ENCODE measurements at regions not wholly inside any gene's neighbourhood (a gene's known extent, or its start where the extent isn't known, plus 50 kb on each side); places are given as distances from the start of the nearest gene placed in this dataset.

- Histone ChIP-seq H3K27ac (no peak overlapping the region), H4K20me1 (no peaks in the 10 kb centered on the region), H3K4me3 (no peak overlapping the region), H3K27me3 (no peaks in the 10 kb centered on the region), H3K36me3 (no peaks in the 10 kb centered on the region), H3K4me2 (no peak overlapping the region), H3K9ac (no peak overlapping the region), H3K4me1 (no peaks in the 10 kb centered on the region), H3K9me3 (no peaks in the 10 kb centered on the region)
- no peak for TF ChIP-seq Cebpa-rat (IDR thresholded peaks at IDR 0.05)
These were observed 235.6 kb downstream of the CPS1 start for GRCh38 chr2:210792000-210792399.

DNA sequence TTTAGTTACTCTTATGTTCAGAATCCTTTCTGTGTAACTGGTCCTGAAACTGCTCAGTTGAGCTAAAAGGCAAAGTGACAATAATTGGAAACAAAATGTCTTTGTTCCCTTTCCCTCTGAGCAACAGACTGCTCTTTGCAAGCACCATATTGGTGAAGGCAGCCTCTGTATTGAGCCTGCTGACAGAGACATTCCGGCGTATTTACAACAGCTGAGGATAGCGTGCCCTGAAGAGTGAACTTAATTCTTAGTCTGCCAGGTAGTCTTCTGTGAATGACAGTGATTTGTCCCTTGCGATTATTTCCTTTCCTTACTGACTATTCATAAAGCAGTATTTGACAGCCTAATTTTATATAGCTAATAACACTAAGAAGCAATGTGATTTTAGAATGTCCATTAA, 239.1 kb downstream of the CPS1 start:
- H3K27ac ChIP-seq = no peak overlapping the region
- no peaks in the 10 kb centered on the region for H3K9me3 ChIP-seq
- H3K9ac ChIP-seq = no peak overlapping the region
- H3K27me3 ChIP-seq = no peaks in the 10 kb centered on the region
- no peaks in the 10 kb centered on the region for H4K20me1 ChIP-seq
- H3K4me3 ChIP-seq = no peak overlapping the region
- H3K36me3 ChIP-seq = no peaks in the 10 kb centered on the region
- no peak overlapping the region for H3K4me2 ChIP-seq
- TF ChIP-seq Cebpa-rat (IDR thresholded peaks at IDR 0.05) = no peak
- H3K4me1 ChIP-seq = no peaks in the 10 kb centered on the region

DNA sequence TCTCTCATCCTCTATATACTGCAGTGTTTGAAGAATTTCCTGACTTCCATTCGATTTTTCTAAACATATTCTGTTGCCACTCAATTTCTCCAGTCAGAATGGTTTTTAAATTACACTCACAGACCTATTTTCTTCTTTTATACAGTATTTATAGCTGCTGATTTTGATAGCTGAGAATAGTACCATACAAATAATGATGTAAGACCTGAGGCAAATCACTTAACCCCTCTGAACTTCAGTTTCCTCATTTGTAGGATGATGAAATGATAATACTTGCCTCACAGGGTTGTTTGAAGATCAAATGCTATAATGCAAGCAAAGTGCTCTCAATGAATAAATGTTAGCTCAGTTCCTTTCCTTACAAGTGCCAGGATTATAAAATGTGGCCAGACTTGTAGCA, 241.8 kb downstream of the CPS1 start:
- no peaks in the 10 kb centered on the region for H3K4me1 ChIP-seq
- no peaks in the 10 kb centered on the region for H4K20me1 ChIP-seq
- H3K27me3 ChIP-seq = no peaks in the 10 kb centered on the region
- H3K36me3 ChIP-seq = no peaks in the 10 kb centered on the region
- no peak overlapping the region for H3K9ac ChIP-seq
- no peak overlapping the region for H3K4me3 ChIP-seq
- no peak for TF ChIP-seq Cebpa-rat (IDR thresholded peaks at IDR 0.05)
- H3K4me2 ChIP-seq = no peak overlapping the region
- H3K9me3 ChIP-seq = no peaks in the 10 kb centered on the region
- no peak overlapping the region for H3K27ac ChIP-seq

DNA sequence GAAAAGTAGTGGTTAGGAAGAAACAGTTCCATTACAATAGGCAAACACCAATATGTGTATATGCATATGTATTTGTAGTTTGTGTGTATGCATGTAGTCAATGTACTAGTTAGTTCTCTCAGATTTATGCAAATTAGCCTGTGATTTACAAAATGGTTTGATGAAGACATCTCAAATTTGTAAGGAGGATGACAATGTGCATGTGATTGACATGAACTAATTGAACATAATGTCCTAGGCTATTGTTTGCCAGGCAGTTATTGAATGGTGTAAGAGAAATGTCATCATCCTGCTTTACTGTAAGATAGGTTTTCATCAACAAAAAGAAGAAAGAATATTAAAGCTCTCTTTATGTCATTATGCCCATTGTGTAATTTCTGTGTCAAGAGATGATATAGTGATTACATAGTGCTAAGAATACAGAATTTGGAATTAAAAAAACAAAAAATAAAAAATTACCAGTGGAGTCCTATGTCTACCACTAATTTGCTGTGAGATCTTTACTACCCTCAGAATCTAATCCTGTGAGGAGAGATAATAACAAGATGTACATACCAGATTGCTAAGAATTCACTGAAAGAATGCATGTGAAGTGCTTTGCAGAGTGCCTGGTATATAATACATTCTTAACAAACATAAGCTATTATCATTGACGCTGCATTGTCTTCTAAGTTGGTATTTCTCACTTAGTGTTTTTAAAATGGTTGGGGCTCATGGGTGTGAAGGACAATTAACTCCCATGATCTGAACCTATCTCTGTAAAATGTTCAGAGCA, 258.0 kb downstream of the CPS1 start:
- Histone ChIP-seq H4K20me1 (no peaks in the 10 kb centered on the region), H3K27ac (no peak overlapping the region), H3K27me3 (no peaks in the 10 kb centered on the region), H3K4me2 (no peak overlapping the region), H3K36me3 (no peaks in the 10 kb centered on the region), H3K9me3 (no peaks in the 10 kb centered on the region), H3K4me1 (no peaks in the 10 kb centered on the region), H3K9ac (no peak overlapping the region), H3K4me3 (no peak overlapping the region)
- no peak for TF ChIP-seq Cebpa-rat (IDR thresholded peaks at IDR 0.05)

- Histone ChIP-seq H3K4me2 (no peak overlapping the region), H4K20me1 (no peaks in the 10 kb centered on the region), H3K9ac (no peak overlapping the region), H3K27me3 (no peaks in the 10 kb centered on the region), H3K36me3 (no peaks in the 10 kb centered on the region), H3K9me3 (no peaks in the 10 kb centered on the region), H3K4me1 (no peaks in the 10 kb centered on the region), H3K4me3 (no peak overlapping the region), H3K27ac (no peak overlapping the region)
- TF ChIP-seq Cebpa-rat (IDR thresholded peaks at IDR 0.05) = no peak
These were observed 260.4 kb downstream of the CPS1 start for GRCh38 chr2:210816769-210817168.

- H3K36me3 ChIP-seq = no peaks in the 10 kb centered on the region
- no peaks in the 10 kb centered on the region for H3K27me3 ChIP-seq
- no peaks in the 10 kb centered on the region for H4K20me1 ChIP-seq
- TF ChIP-seq Cebpa-rat (IDR thresholded peaks at IDR 0.05) = no peak
- H3K9ac ChIP-seq = no peak overlapping the region
- H3K4me3 ChIP-seq = no peak overlapping the region
- H3K4me2 ChIP-seq = no peak overlapping the region
- H3K4me1 ChIP-seq = no peaks in the 10 kb centered on the region
- no peak overlapping the region for H3K27ac ChIP-seq
- no peaks in the 10 kb centered on the region for H3K9me3 ChIP-seq
These were observed 262.1 kb downstream of the CPS1 start for GRCh38 chr2:210818473-210818872.

- Histone ChIP-seq H3K4me2 (no peak overlapping the region), H3K4me1 (no peaks in the 10 kb centered on the region), H3K27me3 (no peaks in the 10 kb centered on the region), H3K4me3 (no peak overlapping the region), H3K27ac (no peak overlapping the region), H3K9ac (no peak overlapping the region), H4K20me1 (no peaks in the 10 kb centered on the region), H3K9me3 (no peaks in the 10 kb centered on the region), H3K36me3 (no peaks in the 10 kb centered on the region)
- no peak for TF ChIP-seq Cebpa-rat (IDR thresholded peaks at IDR 0.05)
These were observed 277.0 kb downstream of the CPS1 start for GRCh38 chr2:210833403-210833802.

GRCh38 chr2:210839034-210839433, 282.6 kb downstream of the CPS1 start:
- Histone ChIP-seq H3K36me3 (no peaks in the 10 kb centered on the region), H3K27me3 (no peaks in the 10 kb centered on the region), H3K4me1 (no peaks in the 10 kb centered on the region), H3K27ac (no peak overlapping the region), H3K9me3 (no peaks in the 10 kb centered on the region), H4K20me1 (no peaks in the 10 kb centered on the region), H3K4me2 (no peak overlapping the region), H3K9ac (no peak overlapping the region), H3K4me3 (no peak overlapping the region)
- no peak for TF ChIP-seq Cebpa-rat (IDR thresholded peaks at IDR 0.05)

DNA sequence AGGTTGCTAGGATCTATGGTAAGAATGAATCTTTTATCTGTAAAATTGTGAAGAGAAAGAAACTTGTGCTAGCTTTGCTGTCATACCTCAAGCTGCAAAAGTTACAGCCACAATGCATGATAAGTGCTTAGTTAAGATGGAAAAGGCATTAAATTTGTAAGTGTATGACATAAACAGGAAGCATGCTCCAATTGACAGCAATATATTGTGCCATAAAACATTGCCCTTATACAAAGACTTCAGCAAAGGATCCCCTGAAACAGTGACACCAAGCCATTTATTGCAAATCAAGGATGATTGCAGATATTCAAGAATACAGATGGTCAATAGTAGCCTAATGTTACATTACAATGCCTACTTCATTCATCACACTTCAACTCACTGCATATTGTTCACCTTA, 283.1 kb downstream of the CPS1 start:
- TF ChIP-seq Cebpa-rat (IDR thresholded peaks at IDR 0.05) = no peak

GRCh38 chr2:210842896-210843295, 286.5 kb downstream of the CPS1 start:
- H3K4me1 ChIP-seq = no peaks in the 10 kb centered on the region
- no peaks in the 10 kb centered on the region for H3K27me3 ChIP-seq
- no peak overlapping the region for H3K4me3 ChIP-seq
- TF ChIP-seq Cebpa-rat (IDR thresholded peaks at IDR 0.05) = no peak
- H3K4me2 ChIP-seq = no peak overlapping the region
- no peak overlapping the region for H3K27ac ChIP-seq
- H4K20me1 ChIP-seq = no peaks in the 10 kb centered on the region
- no peaks in the 10 kb centered on the region for H3K36me3 ChIP-seq
- no peak overlapping the region for H3K9ac ChIP-seq
- no peaks in the 10 kb centered on the region for H3K9me3 ChIP-seq

More for the DNA sequence above, 283.1 kb downstream of the CPS1 start:
- Histone ChIP-seq H3K4me2 (no peak overlapping the region), H3K4me1 (no peaks in the 10 kb centered on the region), H3K27ac (no peak overlapping the region), H3K4me3 (no peak overlapping the region), H3K27me3 (no peaks in the 10 kb centered on the region), H3K9me3 (no peaks in the 10 kb centered on the region), H4K20me1 (no peaks in the 10 kb centered on the region), H3K36me3 (no peaks in the 10 kb centered on the region), H3K9ac (no peak overlapping the region)

- no peaks in the 10 kb centered on the region for H3K9me3 ChIP-seq
- no peak for TF ChIP-seq Cebpa-rat (IDR thresholded peaks at IDR 0.05)
- no peak overlapping the region for H3K9ac ChIP-seq
- no peak overlapping the region for H3K4me3 ChIP-seq
- H4K20me1 ChIP-seq = no peaks in the 10 kb centered on the region
- no peak overlapping the region for H3K4me2 ChIP-seq
- H3K27ac ChIP-seq = no peak overlapping the region
- H3K36me3 ChIP-seq = no peaks in the 10 kb centered on the region
- no peaks in the 10 kb centered on the region for H3K4me1 ChIP-seq
- H3K27me3 ChIP-seq = no peaks in the 10 kb centered on the region
These were observed 287.6 kb downstream of the CPS1 start for GRCh38 chr2:210844016-210844415.
